Panc1 (cell line): ENCODE measurements at regions not wholly inside any gene's neighbourhood (a gene's known extent, or its start where the extent isn't known, plus 50 kb on each side); places are given as distances from the start of the nearest gene placed in this dataset.

Experiments
- ATAC-seq: fragments of 200-7000 bp; cut with Tn5 transposase; 2 replicates; pipeline ENCODE4 v1.9.1; 2020; ENCODE audit warnings: mild to moderate bottlenecking, moderate library complexity
- BruUV-seq: library from RNA; stranded (reverse); fragments of 400-500 nt; replicated peaks from 2 replicates; lab custom pipeline; 2021; lab: Mats Ljungman, UMichigan
- CTCF ChIA-PET: fragments of 300-600 bp; sonication (Branson Sonifier 250); formaldehyde crosslinking; loops from one replicate; lab custom pipeline; 2022; ENCODE audit warnings: antibody characterized with exemption; lab: Charles Lee
- POLR2A ChIA-PET: fragments of 300-600 bp; sonication (Branson Sonifier 250); formaldehyde crosslinking; loops from one replicate; lab custom pipeline; 2022; ENCODE audit warnings: antibody characterized with exemption; lab: Charles Lee
- DNase-seq: peaks from one replicate; pipeline ENCODE4 v3.0.0-alpha.2; 2010; ENCODE audit warnings: low read depth, low spot score
- H3K27ac ChIP-seq: 2 replicates; pipeline ENCODE4 v1.5.1; 2011; ENCODE audit warnings: mild to moderate bottlenecking, low read length, inconsistent platforms
- H3K27me3 ChIP-seq: fragments of 200-500 bp; sonication (Bioruptor generic); 2 replicates; pipeline ENCODE4 v1.6.0; 2014; ENCODE audit warnings: low read length, inconsistent platforms; ENCODE audit not compliant: control insufficient read depth, insufficient read depth
- H3K36me3 ChIP-seq: fragments of 200-500 bp; sonication (Bioruptor generic); 2 replicates; pipeline ENCODE4 v1.5.1; 2014; ENCODE audit warnings: inconsistent platforms, mild to moderate bottlenecking, low read length, moderate library complexity; ENCODE audit not compliant: control insufficient read depth, insufficient read depth
- H3K4me1 ChIP-seq: 2 replicates; pipeline ENCODE4 v1.5.1; 2011; ENCODE audit warnings: inconsistent platforms, mild to moderate bottlenecking, low read length, moderate library complexity; ENCODE audit not compliant: control insufficient read depth, insufficient read depth
- H3K4me3 ChIP-seq, 2 experiments: 2 replicates each; pipeline ENCODE4 v1.5.1; 2011 to 2012; ENCODE audit warnings: low read depth in 2 of 2, low read length in 2 of 2, mild to moderate bottlenecking in 2 of 2, inconsistent platforms in 1 of 2, moderate library complexity in 1 of 2
- H3K9me3 ChIP-seq: fragments of 200-500 bp; sonication (Bioruptor generic); 2 replicates; pipeline ENCODE4 v1.5.1; 2014; ENCODE audit warnings: low read depth, mild to moderate bottlenecking, inconsistent platforms, low read length, moderate library complexity; ENCODE audit not compliant: control insufficient read depth, insufficient read depth
- CTCF ChIP-seq: fragments of 450-650 bp; IDR thresholded peaks from 2 replicates; pipeline ENCODE4 v1.5.1; 2017; ENCODE audit warnings: mild to moderate bottlenecking
- POLR2AphosphoS5 ChIP-seq: IDR thresholded peaks from 2 replicates; pipeline ENCODE4 v1.6.1; 2012; ENCODE audit warnings: mild to moderate bottlenecking, low read depth, low read length, moderate library complexity
- SIN3A ChIP-seq: IDR thresholded peaks from 2 replicates; pipeline ENCODE4 v1.6.1; 2012; ENCODE audit warnings: low read depth, mild to moderate bottlenecking, low read length, moderate library complexity, borderline replicate concordance; ENCODE audit not compliant: insufficient read depth
- TCF7L2 ChIP-seq: IDR thresholded peaks from 2 replicates; pipeline ENCODE4 v1.6.1; 2011; ENCODE audit warnings: mild to moderate bottlenecking, low read depth, low read length, inconsistent platforms
- in situ Hi-C: cut with HindIII; loops from 2 replicates; pipeline ENCODE4 v1.10.0; 2016; ENCODE audit warnings: low sequenced_read_pairs, low pct_unique_long_range_greater_than_20kb
- intact Hi-C: fragments of 100-400 bp; cut with micrococcal nuclease; formaldehyde crosslinking; loops from one replicate; pipeline ENCODE4 v1.10.0; 2022; ENCODE audit not compliant: unreplicated experiment
- TF ChIP-seq, protein P1 (sequence below), 2 experiments: IDR thresholded peaks; 2 replicates each; pipeline ENCODE4 v1.6.1; 2011 to 2012; ENCODE audit warnings: low read depth in 2 of 2, control low read depth in 1 of 2, low read length in 1 of 2, mild to moderate bottlenecking in 1 of 2, moderate library complexity in 1 of 2; ENCODE audit not compliant: insufficient read depth in 1 of 2

- ChIA-PET CTCF (no interaction called here), POLR2A (no interaction called here)
- H3K27me3 ChIP-seq: no peaks in the 10 kb centered on the region
- BruUV-seq: no TSS peak
- in situ Hi-C loops: no loop called here
- DNase-seq: no peak
- TF ChIP-seq CTCF: no peak
- no peak for TF ChIP-seq POLR2AphosphoS5
- TF ChIP-seq, protein P1, sequence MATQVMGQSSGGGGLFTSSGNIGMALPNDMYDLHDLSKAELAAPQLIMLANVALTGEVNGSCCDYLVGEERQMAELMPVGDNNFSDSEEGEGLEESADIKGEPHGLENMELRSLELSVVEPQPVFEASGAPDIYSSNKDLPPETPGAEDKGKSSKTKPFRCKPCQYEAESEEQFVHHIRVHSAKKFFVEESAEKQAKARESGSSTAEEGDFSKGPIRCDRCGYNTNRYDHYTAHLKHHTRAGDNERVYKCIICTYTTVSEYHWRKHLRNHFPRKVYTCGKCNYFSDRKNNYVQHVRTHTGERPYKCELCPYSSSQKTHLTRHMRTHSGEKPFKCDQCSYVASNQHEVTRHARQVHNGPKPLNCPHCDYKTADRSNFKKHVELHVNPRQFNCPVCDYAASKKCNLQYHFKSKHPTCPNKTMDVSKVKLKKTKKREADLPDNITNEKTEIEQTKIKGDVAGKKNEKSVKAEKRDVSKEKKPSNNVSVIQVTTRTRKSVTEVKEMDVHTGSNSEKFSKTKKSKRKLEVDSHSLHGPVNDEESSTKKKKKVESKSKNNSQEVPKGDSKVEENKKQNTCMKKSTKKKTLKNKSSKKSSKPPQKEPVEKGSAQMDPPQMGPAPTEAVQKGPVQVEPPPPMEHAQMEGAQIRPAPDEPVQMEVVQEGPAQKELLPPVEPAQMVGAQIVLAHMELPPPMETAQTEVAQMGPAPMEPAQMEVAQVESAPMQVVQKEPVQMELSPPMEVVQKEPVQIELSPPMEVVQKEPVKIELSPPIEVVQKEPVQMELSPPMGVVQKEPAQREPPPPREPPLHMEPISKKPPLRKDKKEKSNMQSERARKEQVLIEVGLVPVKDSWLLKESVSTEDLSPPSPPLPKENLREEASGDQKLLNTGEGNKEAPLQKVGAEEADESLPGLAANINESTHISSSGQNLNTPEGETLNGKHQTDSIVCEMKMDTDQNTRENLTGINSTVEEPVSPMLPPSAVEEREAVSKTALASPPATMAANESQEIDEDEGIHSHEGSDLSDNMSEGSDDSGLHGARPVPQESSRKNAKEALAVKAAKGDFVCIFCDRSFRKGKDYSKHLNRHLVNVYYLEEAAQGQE (IDR thresholded peaks at IDR 0.05; ENCODE audit: insufficient read depth in 1 of 2, low read depth in 2 of 2, low read length in 1 of 2): no peak
- TF ChIP-seq SIN3A: no peak
- no peak for TF ChIP-seq TCF7L2
- no peaks in the 10 kb centered on the region for H3K9me3 ChIP-seq
- intact Hi-C loops: no loop called here
- H3K4me1 ChIP-seq: no peaks in the 10 kb centered on the region
- H3K4me3 ChIP-seq: no peak overlapping the region
- no peak for ATAC-seq
- no peak overlapping the region for H3K27ac ChIP-seq
- H3K36me3 ChIP-seq: no peaks in the 10 kb centered on the region
Measured at GRCh38 chr4:7141151-7141834, 51.0 kb upstream of the SORCS2 start.

GRCh38 chr4:7140692-7141069, 51.7 kb upstream of the SORCS2 start:
- H3K36me3 ChIP-seq: no peaks in the 10 kb centered on the region
- no peaks in the 10 kb centered on the region for H3K9me3 ChIP-seq
- no peaks in the 10 kb centered on the region for H3K27me3 ChIP-seq
- no TSS peak for BruUV-seq
- no peak overlapping the region for H3K27ac ChIP-seq
- H3K4me3 ChIP-seq: no peak overlapping the region
- POLR2A ChIA-PET: no interaction called here
- ATAC-seq (no peak), DNase-seq (no peak)
- CTCF ChIA-PET: no interaction called here
- intact Hi-C loops (no loop called here), in situ Hi-C loops (no loop called here)
- no peaks in the 10 kb centered on the region for H3K4me1 ChIP-seq
- TF ChIP-seq SIN3A (no peak), CTCF (no peak), POLR2AphosphoS5 (no peak), TCF7L2 (no peak)
- TF ChIP-seq, protein P1 (IDR thresholded peaks at IDR 0.05; ENCODE audit: insufficient read depth in 1 of 2, low read depth in 2 of 2, low read length in 1 of 2): no peak
